ENCODE measurements at regions not wholly inside any gene's neighbourhood (a gene's known extent, or its start where the extent isn't known, plus 50 kb on each side); places are given as distances from the start of the nearest gene placed in this dataset.
A peak's percentile ranks its signal among the peaks of the same experiment; 100 is the strongest.

DNA sequence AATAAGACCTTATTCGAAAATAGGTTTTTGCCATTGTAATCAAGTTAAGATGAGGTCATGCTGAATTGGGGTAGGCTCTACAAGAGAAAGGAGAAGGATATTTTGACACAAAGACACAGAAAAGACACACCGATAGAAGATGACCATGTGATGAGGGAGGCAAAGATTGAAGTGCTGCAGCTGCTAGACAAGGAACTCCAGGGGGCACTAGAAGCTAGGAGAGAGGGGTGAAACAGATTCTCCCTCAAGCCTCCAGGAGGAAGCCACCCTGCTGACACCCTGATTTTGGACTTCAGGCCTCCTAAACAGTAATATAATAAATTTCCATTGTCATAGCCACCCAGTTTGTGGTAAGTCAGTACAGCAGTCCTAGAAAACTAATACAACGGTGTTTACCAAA is 506.8 kb upstream of the CAMK1G start:
- Histone ChIP-seq H3K4me2 (no peak overlapping the region), H3K27ac (ENCODE audit: low read depth) (no peak overlapping the region), H4K20me1 (replicated peaks; ENCODE audit: insufficient read depth) (no peaks in the 10 kb centered on the region), H3K4me1 (ENCODE audit: insufficient read depth) (0 out of 2 replicates have a peak, but pooled peaks cover 9% of the 10 kb centered on the region), H3K27me3 (ENCODE audit: insufficient read depth) (no peaks in the 10 kb centered on the region), H3K79me2 (replicated peaks; ENCODE audit: insufficient read depth) (no peaks in the 10 kb centered on the region), H3K4me3 (no peak overlapping the region), H2AFZ (no peak overlapping the region), H3F3A (replicated peaks; ENCODE audit: low read depth) (no peaks in the 10 kb centered on the region), H3K9me2 (ENCODE audit: insufficient read depth) (peaks cover 3% of the 10 kb centered on the region; the same call in 1 of the 2 replicates), H3K36me3 (ENCODE audit: insufficient read depth) (no peaks in the 10 kb centered on the region)
- Mint-ChIP-seq H3K36me3 (ENCODE audit: low read depth) (no peaks in the 10 kb centered on the region), H3K27me3 (ENCODE audit: insufficient read depth, low read depth, poor library complexity) (peaks cover 1% of the 10 kb centered on the region), H3K9me3 (no peaks in the 10 kb centered on the region; the same call in 2 of the 3 replicates), H3K4me1 (peaks cover 7% of the 10 kb centered on the region), H3K27ac (no peak overlapping the region), H3K4me3 (no peak overlapping the region)
- ATAC-seq (no peak), DNase-seq (ENCODE audit: low spot score) (peak; percentile 74)
- TF ChIP-seq, protein P1, sequence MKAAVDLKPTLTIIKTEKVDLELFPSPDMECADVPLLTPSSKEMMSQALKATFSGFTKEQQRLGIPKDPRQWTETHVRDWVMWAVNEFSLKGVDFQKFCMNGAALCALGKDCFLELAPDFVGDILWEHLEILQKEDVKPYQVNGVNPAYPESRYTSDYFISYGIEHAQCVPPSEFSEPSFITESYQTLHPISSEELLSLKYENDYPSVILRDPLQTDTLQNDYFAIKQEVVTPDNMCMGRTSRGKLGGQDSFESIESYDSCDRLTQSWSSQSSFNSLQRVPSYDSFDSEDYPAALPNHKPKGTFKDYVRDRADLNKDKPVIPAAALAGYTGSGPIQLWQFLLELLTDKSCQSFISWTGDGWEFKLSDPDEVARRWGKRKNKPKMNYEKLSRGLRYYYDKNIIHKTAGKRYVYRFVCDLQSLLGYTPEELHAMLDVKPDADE (IDR thresholded peaks at IDR 0.05): no peak
- TF ChIP-seq JUNB (IDR thresholded peaks at IDR 0.05; ENCODE audit: unreplicated experiment) (no peak), STAT1 (IDR thresholded peaks at IDR 0.05; ENCODE audit: unreplicated experiment) (no peak), NANOG (IDR thresholded peaks at IDR 0.05; ENCODE audit: borderline replicate concordance) (no peak), EZH2 (IDR thresholded peaks at IDR 0.05; ENCODE audit: low read depth, unreplicated experiment) (no peak), CREB1 (CRISPR knock-in tag; IDR thresholded peaks at IDR 0.05; ENCODE audit: low read depth) (no peak), ZNF114 (CRISPR knock-in tag; IDR thresholded peaks at IDR 0.05) (no peak)
- TF ChIP-seq, protein P2, sequence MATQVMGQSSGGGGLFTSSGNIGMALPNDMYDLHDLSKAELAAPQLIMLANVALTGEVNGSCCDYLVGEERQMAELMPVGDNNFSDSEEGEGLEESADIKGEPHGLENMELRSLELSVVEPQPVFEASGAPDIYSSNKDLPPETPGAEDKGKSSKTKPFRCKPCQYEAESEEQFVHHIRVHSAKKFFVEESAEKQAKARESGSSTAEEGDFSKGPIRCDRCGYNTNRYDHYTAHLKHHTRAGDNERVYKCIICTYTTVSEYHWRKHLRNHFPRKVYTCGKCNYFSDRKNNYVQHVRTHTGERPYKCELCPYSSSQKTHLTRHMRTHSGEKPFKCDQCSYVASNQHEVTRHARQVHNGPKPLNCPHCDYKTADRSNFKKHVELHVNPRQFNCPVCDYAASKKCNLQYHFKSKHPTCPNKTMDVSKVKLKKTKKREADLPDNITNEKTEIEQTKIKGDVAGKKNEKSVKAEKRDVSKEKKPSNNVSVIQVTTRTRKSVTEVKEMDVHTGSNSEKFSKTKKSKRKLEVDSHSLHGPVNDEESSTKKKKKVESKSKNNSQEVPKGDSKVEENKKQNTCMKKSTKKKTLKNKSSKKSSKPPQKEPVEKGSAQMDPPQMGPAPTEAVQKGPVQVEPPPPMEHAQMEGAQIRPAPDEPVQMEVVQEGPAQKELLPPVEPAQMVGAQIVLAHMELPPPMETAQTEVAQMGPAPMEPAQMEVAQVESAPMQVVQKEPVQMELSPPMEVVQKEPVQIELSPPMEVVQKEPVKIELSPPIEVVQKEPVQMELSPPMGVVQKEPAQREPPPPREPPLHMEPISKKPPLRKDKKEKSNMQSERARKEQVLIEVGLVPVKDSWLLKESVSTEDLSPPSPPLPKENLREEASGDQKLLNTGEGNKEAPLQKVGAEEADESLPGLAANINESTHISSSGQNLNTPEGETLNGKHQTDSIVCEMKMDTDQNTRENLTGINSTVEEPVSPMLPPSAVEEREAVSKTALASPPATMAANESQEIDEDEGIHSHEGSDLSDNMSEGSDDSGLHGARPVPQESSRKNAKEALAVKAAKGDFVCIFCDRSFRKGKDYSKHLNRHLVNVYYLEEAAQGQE (IDR thresholded peaks at IDR 0.05; ENCODE audit: unreplicated experiment): no peak
- TF ChIP-seq, protein P3, sequence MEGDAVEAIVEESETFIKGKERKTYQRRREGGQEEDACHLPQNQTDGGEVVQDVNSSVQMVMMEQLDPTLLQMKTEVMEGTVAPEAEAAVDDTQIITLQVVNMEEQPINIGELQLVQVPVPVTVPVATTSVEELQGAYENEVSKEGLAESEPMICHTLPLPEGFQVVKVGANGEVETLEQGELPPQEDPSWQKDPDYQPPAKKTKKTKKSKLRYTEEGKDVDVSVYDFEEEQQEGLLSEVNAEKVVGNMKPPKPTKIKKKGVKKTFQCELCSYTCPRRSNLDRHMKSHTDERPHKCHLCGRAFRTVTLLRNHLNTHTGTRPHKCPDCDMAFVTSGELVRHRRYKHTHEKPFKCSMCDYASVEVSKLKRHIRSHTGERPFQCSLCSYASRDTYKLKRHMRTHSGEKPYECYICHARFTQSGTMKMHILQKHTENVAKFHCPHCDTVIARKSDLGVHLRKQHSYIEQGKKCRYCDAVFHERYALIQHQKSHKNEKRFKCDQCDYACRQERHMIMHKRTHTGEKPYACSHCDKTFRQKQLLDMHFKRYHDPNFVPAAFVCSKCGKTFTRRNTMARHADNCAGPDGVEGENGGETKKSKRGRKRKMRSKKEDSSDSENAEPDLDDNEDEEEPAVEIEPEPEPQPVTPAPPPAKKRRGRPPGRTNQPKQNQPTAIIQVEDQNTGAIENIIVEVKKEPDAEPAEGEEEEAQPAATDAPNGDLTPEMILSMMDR (conservative IDR thresholded peaks at IDR 0.05; ENCODE audit: low read depth in 2 of 2): peak; percentile 62 to 90

Measured in GM23338 (cell line).